Glutamatergic neuron (in vitro differentiated cells): ENCODE measurements at regions not wholly inside any gene's neighbourhood (a gene's known extent, or its start where the extent isn't known, plus 50 kb on each side); places are given as distances from the start of the nearest gene placed in this dataset.

Source experiments
- DNase-seq: peaks from one replicate; pipeline ENCODE4 v3.0.0; 2022
- H3K27ac Mint-ChIP-seq: one replicate; pipeline ENCODE4 v1.8.0; 2020; ENCODE audit warnings: mild to moderate bottlenecking, mixed read lengths, inconsistent platforms; ENCODE audit not compliant: unreplicated experiment
- H3K27me3 Mint-ChIP-seq: one replicate; pipeline ENCODE4 v1.8.0; 2020; ENCODE audit warnings: mild to moderate bottlenecking, moderate library complexity, mixed read lengths, inconsistent platforms; ENCODE audit not compliant: unreplicated experiment
- H3K36me3 Mint-ChIP-seq: one replicate; pipeline ENCODE4 v1.8.0; 2020; ENCODE audit warnings: mild to moderate bottlenecking, mixed read lengths, inconsistent platforms; ENCODE audit not compliant: unreplicated experiment
- H3K4me1 Mint-ChIP-seq: one replicate; pipeline ENCODE4 v1.8.0; 2020; ENCODE audit warnings: mild to moderate bottlenecking, low read depth, mixed read lengths, inconsistent platforms; ENCODE audit not compliant: unreplicated experiment
- H3K4me3 Mint-ChIP-seq: one replicate; pipeline ENCODE4 v1.8.0; 2020; ENCODE audit warnings: mild to moderate bottlenecking, mixed read lengths, inconsistent platforms; ENCODE audit not compliant: unreplicated experiment
- H3K9me3 Mint-ChIP-seq: one replicate; pipeline ENCODE4 v1.8.0; 2020; ENCODE audit warnings: mild to moderate bottlenecking, moderate library complexity, mixed read lengths, inconsistent platforms; ENCODE audit not compliant: unreplicated experiment
- CTCF ChIP-seq: fragments of 200-600 bp; sonication (generic); IDR thresholded peaks from one replicate; pipeline ENCODE4 v1.5.0; 2021; ENCODE audit not compliant: partially characterized antibody, unreplicated experiment

DNA sequence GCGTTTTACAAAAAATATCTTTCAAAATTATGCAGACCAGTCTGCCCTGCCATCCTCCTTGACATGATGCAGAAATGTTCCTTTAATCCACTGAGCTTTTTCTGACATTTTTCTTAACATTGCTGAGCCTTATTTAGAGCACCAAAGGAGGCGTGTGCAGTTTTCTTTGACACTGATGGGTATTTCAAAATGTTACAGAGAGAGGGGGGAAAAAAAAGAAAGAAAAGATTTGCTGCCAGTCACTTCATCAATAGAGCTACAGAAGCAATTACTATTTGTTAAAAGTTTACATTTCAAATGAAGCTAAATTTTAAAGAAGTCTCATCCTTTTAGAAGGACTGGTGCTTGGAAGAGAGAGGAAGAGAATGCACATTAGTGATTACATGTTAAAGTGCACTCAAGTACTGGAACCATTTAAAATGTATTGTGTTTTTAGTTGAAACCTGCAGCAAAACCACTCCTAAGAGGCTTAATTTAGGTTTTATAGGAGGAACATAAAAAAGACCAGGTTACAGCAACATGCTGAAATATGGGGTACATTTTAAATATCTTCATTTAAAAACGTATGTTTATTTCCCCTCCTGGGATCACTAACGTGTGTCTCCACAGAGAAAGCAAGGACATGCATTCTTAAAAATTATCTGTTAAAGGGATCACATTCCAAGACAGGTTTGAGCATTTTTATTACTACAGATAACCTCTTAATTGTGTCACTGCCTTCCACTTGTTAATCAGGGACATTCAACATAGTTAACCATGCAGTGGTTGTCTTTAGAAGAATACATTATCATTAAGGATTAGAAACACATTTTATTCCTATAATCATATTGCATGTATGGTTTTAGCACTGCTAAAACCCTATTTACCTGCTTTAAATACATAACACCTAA, 258.4 kb downstream of the MEIS1 start:
- Mint-ChIP-seq H3K9me3 (no peaks in the 10 kb centered on the region), H3K36me3 (no peaks in the 10 kb centered on the region), H3K4me3 (no peak overlapping the region), H3K27ac (no peak overlapping the region), H3K4me1 (peaks cover 2% of the 10 kb centered on the region), H3K27me3 (no peaks in the 10 kb centered on the region)
- no peak for TF ChIP-seq CTCF
- DNase-seq = no peak

- no peak for TF ChIP-seq CTCF
- no peaks in the 10 kb centered on the region for H3K36me3 Mint-ChIP-seq
- no peak for DNase-seq
- no peaks in the 10 kb centered on the region for H3K9me3 Mint-ChIP-seq
- H3K27ac Mint-ChIP-seq = no peak overlapping the region
- H3K4me1 Mint-ChIP-seq = peaks cover 4% of the 10 kb centered on the region
- no peak overlapping the region for H3K4me3 Mint-ChIP-seq
- no peaks in the 10 kb centered on the region for H3K27me3 Mint-ChIP-seq
These were observed 259.3 kb downstream of the MEIS1 start for GRCh38 chr2:66694087-66694860.

GRCh38 chr2:66695226-66695735, 260.4 kb downstream of the MEIS1 start:
- Mint-ChIP-seq H3K27me3 (no peaks in the 10 kb centered on the region), H3K27ac (no peak overlapping the region), H3K4me3 (no peak overlapping the region), H3K4me1 (peaks cover 8% of the 10 kb centered on the region), H3K36me3 (no peaks in the 10 kb centered on the region), H3K9me3 (no peaks in the 10 kb centered on the region)
- no peak for TF ChIP-seq CTCF
- no peak for DNase-seq

GRCh38 chr2:66696374-66696773, 261.4 kb downstream of the MEIS1 start:
- Mint-ChIP-seq H3K4me3 (no peak overlapping the region), H3K9me3 (no peaks in the 10 kb centered on the region), H3K4me1 (peaks cover 8% of the 10 kb centered on the region), H3K36me3 (no peaks in the 10 kb centered on the region), H3K27ac (no peak overlapping the region), H3K27me3 (no peaks in the 10 kb centered on the region)
- no peak for TF ChIP-seq CTCF
- DNase-seq = no peak
